Thyroid gland (tissue), 4 donors: ENCODE measurements at regions not wholly inside any gene's neighbourhood (a gene's known extent, or its start where the extent isn't known, plus 50 kb on each side); places are given as distances from the start of the nearest gene placed in this dataset.
"Not testable (repeated sequence)": the region's sequence is repeated elsewhere in the genome, so short reads cannot be mapped to it uniquely, and the experiment has no call there.

Source experiments
- DNase-seq, 2 donors: peaks; one replicate each; pipeline ENCODE4 v3.0.0-alpha.2; 2019
- H3K27ac ChIP-seq, 3 donors: fragments of 200-600 bp; sonication (generic); 1 replicate in 2 of 3; 2 replicates in 1 of 3; pipeline ENCODE4 v1.5.1; 2016 to 2019; ENCODE audit warnings: mild to moderate bottlenecking in 1 of 3, moderate library complexity in 1 of 3
- H3K27me3 ChIP-seq: fragments of 200-600 bp; sonication (generic); one replicate; pipeline ENCODE4 v1.5.1; 2019
- H3K36me3 ChIP-seq, 2 donors: fragments of 200-600 bp; sonication (generic); one replicate each; pipeline ENCODE4 v1.5.1; 2016 to 2019
- H3K4me1 ChIP-seq, 2 donors: fragments of 200-600 bp; sonication (generic); one replicate each; pipeline ENCODE4 v1.5.1; 2017 to 2019
- H3K4me3 ChIP-seq, 3 donors: fragments of 200-600 bp; sonication (generic); replicated peaks in 1 of 3; 1 replicate in 2 of 3; 2 replicates in 1 of 3; pipeline ENCODE4 v1.5.1; 2016; ENCODE audit warnings: mild to moderate bottlenecking in 1 of 3
- H3K9me3 ChIP-seq: fragments of 200-600 bp; sonication (generic); one replicate; pipeline ENCODE4 v1.5.1; 2017
- POLR2A ChIP-seq, 2 donors: fragments of 450-650 bp; IDR thresholded peaks; one replicate each; pipeline ENCODE4 v1.6.1; 2017; ENCODE audit warnings: antibody characterized with exemption in 2 of 2, mild to moderate bottlenecking in 2 of 2, moderate library complexity in 1 of 2
- WGBS, 2 donors: methylation state at CpG; one replicate each; pipeline ENCODE4 v1.1.5; 2017; 5-methylcytosine and 5-hydroxymethylcytosine counted together
- intact Hi-C: fragments of 100-400 bp; cut with DNase I; formaldehyde crosslinking; loops from one replicate; pipeline ENCODE4 v1.15.1; 2023
- TF ChIP-seq, protein P1 (sequence below), 6 experiments: fragments of 200-600 bp in 3 of 6; fragments of 450-650 bp in 3 of 6; sonication (generic) in 3 of 6; IDR thresholded peaks; one replicate each; pipeline ENCODE4 v1.5.1; 2016 to 2019; ENCODE audit warnings: antibody characterized with exemption in 6 of 6, mild to moderate bottlenecking in 2 of 6, inconsistent platforms in 1 of 6, moderate library complexity in 1 of 6

DNA sequence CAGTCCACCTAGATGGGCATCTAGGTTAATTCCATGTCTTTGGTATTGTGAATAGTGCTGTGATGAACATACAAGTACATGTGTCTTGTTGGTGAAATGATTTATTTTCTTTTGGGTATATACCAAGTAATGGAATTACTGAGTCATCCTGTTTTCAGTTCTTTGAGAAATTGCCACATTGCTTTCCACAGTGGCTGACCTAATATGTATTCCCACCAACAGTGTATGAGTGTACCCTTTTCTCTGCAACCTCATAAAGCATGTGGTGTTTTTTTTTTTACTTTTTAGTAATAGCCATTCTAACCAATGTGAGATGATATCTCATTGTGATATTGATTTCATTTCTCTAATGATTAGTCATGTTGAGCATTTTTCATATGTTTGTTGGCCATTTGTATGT, 86.0 kb upstream of the NDN start:
- intact Hi-C loops = no loop called here

DNA sequence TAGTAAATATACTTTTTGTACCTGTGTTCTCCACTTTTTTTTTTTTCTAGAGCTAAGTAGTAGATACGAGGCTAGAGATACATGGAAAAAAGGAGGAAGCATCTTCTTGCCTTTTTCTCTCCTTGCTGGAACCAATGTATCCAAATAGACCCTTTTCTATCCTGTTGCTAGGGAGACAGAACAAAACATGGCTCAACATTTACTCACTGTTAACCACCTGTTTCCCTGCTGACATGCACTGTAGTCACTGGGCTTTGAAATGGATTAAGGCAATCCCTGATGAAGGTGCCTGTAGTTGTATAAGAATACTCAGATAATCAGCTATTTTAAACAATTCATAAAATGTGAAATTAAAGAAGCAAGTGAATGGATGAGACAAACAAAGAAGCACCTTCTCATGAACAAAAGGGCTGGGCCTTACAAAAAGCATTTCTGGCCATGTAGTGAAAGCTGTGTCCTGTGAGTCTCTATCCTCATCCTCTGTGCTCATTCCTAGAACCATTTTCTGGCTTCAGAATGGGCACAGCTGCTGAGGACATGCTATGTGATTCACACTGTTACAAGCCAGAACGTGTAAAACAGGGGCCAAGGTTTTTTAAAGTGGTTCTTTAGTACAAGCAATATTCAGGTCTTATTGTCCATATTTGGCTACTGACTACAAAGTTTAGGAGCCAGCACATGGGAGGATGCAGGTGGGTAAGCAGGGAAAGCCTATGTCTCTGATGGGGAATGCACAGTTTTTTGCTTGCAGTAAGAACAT, 100.4 kb upstream of the NDN start:
- no peak overlapping the region for H3K27ac ChIP-seq
- H3K4me1 ChIP-seq = no peaks in the 10 kb centered on the region
- H3K9me3 ChIP-seq = no peaks in the 10 kb centered on the region
- H3K4me3 ChIP-seq = no peak overlapping the region
- no peaks in the 10 kb centered on the region for H3K27me3 ChIP-seq
- DNase-seq = no peak
- WGBS, 2 donors = 16 to 36% methylated on average over 2 of the region's 2 CpGs
- H3K36me3 ChIP-seq = no peaks in the 10 kb centered on the region
- no peak for TF ChIP-seq POLR2A (IDR thresholded peaks at IDR 0.05)
- TF ChIP-seq, protein P1, sequence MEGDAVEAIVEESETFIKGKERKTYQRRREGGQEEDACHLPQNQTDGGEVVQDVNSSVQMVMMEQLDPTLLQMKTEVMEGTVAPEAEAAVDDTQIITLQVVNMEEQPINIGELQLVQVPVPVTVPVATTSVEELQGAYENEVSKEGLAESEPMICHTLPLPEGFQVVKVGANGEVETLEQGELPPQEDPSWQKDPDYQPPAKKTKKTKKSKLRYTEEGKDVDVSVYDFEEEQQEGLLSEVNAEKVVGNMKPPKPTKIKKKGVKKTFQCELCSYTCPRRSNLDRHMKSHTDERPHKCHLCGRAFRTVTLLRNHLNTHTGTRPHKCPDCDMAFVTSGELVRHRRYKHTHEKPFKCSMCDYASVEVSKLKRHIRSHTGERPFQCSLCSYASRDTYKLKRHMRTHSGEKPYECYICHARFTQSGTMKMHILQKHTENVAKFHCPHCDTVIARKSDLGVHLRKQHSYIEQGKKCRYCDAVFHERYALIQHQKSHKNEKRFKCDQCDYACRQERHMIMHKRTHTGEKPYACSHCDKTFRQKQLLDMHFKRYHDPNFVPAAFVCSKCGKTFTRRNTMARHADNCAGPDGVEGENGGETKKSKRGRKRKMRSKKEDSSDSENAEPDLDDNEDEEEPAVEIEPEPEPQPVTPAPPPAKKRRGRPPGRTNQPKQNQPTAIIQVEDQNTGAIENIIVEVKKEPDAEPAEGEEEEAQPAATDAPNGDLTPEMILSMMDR (IDR thresholded peaks at IDR 0.05) = no peak
- intact Hi-C loops = no loop called here

More for the DNA sequence above, 86.0 kb upstream of the NDN start:
- TF ChIP-seq, protein P1 (IDR thresholded peaks at IDR 0.05) = no peak
- no peak for TF ChIP-seq POLR2A (IDR thresholded peaks at IDR 0.05)
- H3K27ac ChIP-seq = no peak overlapping the region
- DNase-seq = no peak
- H3K27me3 ChIP-seq = no peaks in the 10 kb centered on the region
- no peaks in the 10 kb centered on the region for H3K36me3 ChIP-seq
- no peaks in the 10 kb centered on the region for H3K4me1 ChIP-seq
- no peaks in the 10 kb centered on the region for H3K9me3 ChIP-seq
- H3K4me3 ChIP-seq = no peak overlapping the region

GRCh38 chr15:23793191-23793680, 106.1 kb upstream of the NDN start:
- TF ChIP-seq, protein P1 (IDR thresholded peaks at IDR 0.05) = no peak
- no peak for TF ChIP-seq POLR2A (IDR thresholded peaks at IDR 0.05)
- Histone ChIP-seq H3K27me3 (no peaks in the 10 kb centered on the region), H3K27ac (no peak overlapping the region), H3K4me3 (no peak overlapping the region), H3K4me1 (no peaks in the 10 kb centered on the region), H3K9me3 (no peaks in the 10 kb centered on the region), H3K36me3 (no peaks in the 10 kb centered on the region)
- DNase-seq = no peak
- intact Hi-C loops = no loop called here
- WGBS, 2 donors = 77 to 82% methylated on average over 6 of the region's 6 CpGs

DNA sequence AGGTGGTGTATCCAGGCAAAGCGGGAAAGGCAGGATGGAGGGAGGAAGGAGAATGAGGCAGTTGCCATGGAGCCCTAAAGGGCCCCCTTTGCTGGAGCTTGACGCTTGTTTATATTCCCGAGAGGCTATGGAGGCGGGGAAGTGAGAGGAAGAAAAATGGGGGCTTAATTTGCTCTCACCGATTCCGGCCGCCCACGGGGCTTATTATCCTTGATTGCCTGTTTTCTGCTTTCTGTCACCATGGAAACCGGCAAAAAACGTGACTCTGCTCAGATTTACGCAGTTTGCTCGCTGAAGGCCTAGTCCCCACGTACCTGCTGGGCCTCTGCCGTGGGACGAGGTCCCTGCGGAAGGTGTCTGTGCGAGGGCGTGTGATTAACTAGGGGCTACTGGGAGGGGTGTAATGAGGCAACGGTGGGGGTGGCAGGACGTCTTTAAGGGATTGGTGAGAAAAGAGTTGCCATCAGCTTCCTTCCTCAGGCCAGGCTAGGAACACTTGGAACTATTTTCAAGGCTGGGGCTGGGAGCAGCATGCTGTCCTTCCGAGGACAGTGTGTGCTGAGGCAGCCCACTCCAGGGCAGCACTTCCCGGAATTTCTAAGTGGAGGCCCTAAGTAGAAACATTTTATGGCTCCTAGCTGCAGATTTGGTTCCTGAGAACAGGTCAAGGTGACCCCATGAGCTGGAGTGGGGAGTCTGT, 110.8 kb upstream of the NDN start:
- no peak for TF ChIP-seq POLR2A (IDR thresholded peaks at IDR 0.05)
- TF ChIP-seq, protein P1 (IDR thresholded peaks at IDR 0.05) = no peak
- intact Hi-C loops = no loop called here
- no peaks in the 10 kb centered on the region for H3K27me3 ChIP-seq
- no peaks in the 10 kb centered on the region for H3K9me3 ChIP-seq
- no peaks in the 10 kb centered on the region for H3K36me3 ChIP-seq
- no peak for DNase-seq
- no peak overlapping the region for H3K27ac ChIP-seq
- WGBS, 2 donors = 63 to 71% methylated on average over 22 of the region's 22 CpGs
- no peak overlapping the region for H3K4me3 ChIP-seq
- H3K4me1 ChIP-seq = no peaks in the 10 kb centered on the region

DNA sequence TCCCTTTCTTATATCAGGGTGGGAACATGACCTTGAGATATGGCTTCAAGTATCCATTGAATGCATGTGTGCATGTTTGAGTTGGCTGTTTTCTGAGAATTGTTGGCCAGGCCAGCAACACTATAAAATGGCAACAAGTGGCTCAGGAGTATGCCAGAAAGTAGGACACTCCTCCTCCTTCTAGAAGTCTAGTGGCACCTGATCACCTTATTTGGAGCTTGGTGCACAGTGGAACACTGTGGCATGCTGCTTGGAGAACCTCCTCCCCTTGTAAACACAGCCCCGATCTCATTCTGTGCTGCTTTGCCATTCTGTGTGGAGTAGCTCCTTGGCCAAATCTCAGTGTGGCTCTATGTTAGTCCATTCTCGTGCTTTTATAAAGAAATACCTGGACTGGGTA, 114.8 kb upstream of the NDN start:
- no peaks in the 10 kb centered on the region for H3K36me3 ChIP-seq
- no peaks in the 10 kb centered on the region for H3K27me3 ChIP-seq
- 67 to 80% methylated on average over 2 of the region's 2 CpGs for WGBS, 2 donors
- no peak for DNase-seq
- no peak overlapping the region for H3K4me3 ChIP-seq
- no peaks in the 10 kb centered on the region for H3K9me3 ChIP-seq
- H3K27ac ChIP-seq = no peak overlapping the region
- no peak for TF ChIP-seq POLR2A (IDR thresholded peaks at IDR 0.05)
- TF ChIP-seq, protein P1 (IDR thresholded peaks at IDR 0.05) = no peak
- no peaks in the 10 kb centered on the region for H3K4me1 ChIP-seq
- intact Hi-C loops = no loop called here

DNA sequence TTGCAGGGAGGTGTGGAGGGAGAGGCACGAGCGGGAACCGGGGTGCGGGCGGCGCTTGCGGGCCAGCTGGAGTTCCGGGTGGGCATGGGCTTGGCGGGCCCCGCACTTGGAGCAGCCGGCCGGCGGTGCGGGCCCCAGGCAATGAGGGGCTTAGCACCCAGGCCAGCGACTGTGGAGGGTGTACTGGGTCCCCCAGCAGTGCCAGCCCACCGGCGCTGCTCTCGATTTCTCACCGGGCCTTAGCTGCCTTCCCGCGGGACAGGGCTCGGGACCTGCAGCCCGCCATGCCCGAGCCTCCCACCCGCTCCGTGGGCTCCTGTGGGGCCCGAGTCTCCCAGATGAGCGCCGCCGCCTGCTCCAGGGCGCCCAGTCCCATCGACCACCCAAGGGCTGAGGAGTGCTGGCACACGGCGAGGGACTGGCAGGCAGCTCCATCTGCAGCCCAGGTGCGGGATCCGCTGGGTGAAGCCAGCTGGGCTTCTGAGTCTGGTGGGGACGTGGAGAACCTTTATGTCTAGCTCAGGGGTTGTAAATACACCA, 115.9 kb upstream of the NDN start:
- intact Hi-C loops, H3K27me3 ChIP-seq, DNase-seq: not testable (repeated sequence)

More for the DNA sequence above, 115.9 kb upstream of the NDN start:
- H3K4me3 ChIP-seq, H3K4me1 ChIP-seq, H3K36me3 ChIP-seq, H3K27ac ChIP-seq, H3K9me3 ChIP-seq: not testable (repeated sequence)
- WGBS, 2 donors = 60 to 79% methylated on average over 2 to 7 of the region's 37 CpGs
